WTC11 (cell line): ENCODE measurements at regions not wholly inside any gene's neighbourhood (a gene's known extent, or its start where the extent isn't known, plus 50 kb on each side); places are given as distances from the start of the nearest gene placed in this dataset.

Experiments
- CREB1 ChIP-seq: sonication (generic); formaldehyde crosslinking; IDR thresholded peaks from 2 replicates; pipeline ENCODE4 v1.8.0; 2023; ENCODE audit warnings: mild to moderate bottlenecking, missing genetic modification reagents
- CTCF ChIP-seq: fragments of 200-600 bp; IDR thresholded peaks from 2 replicates; pipeline ENCODE4 v1.8.0; 2022; ENCODE audit warnings: antibody characterized with exemption
- E2F5 ChIP-seq: sonication (generic); formaldehyde crosslinking; IDR thresholded peaks from 2 replicates; pipeline ENCODE4 v1.8.1; 2022; ENCODE audit warnings: mild to moderate bottlenecking, moderate library complexity, missing genetic modification reagents
- ELF4 ChIP-seq: sonication (generic); formaldehyde crosslinking; IDR thresholded peaks from 2 replicates; pipeline ENCODE4 v1.8.1; 2022; ENCODE audit warnings: low read depth, mild to moderate bottlenecking, moderate library complexity, missing genetic modification reagents
- ETV6 ChIP-seq: sonication (generic); formaldehyde crosslinking; IDR thresholded peaks from 2 replicates; pipeline ENCODE4 v1.8.1; 2022; ENCODE audit warnings: mild to moderate bottlenecking, missing genetic modification reagents
- FOXK1 ChIP-seq: sonication (generic); formaldehyde crosslinking; IDR thresholded peaks from 2 replicates; pipeline ENCODE4 v1.8.0; 2022; ENCODE audit warnings: mild to moderate bottlenecking, moderate library complexity, missing genetic modification reagents
- JAZF1 ChIP-seq: fragments of 250-450 bp; sonication (Bioruptor Pico); IDR thresholded peaks from 2 replicates; pipeline ENCODE4 v1.9.0; 2021; ENCODE audit warnings: moderate library complexity, mild to moderate bottlenecking, inconsistent platforms
- KAT7 ChIP-seq: sonication (generic); formaldehyde crosslinking; IDR thresholded peaks from 2 replicates; pipeline ENCODE4 v1.8.1; 2023; ENCODE audit warnings: missing genetic modification reagents, mild to moderate bottlenecking, borderline replicate concordance
- MLX ChIP-seq: sonication (generic); formaldehyde crosslinking; IDR thresholded peaks from 2 replicates; pipeline ENCODE4 v1.8.1; 2023; ENCODE audit warnings: mild to moderate bottlenecking, missing genetic modification reagents, moderate library complexity
- NR2C2 ChIP-seq: sonication (generic); formaldehyde crosslinking; IDR thresholded peaks from 2 replicates; pipeline ENCODE4 v1.8.0; 2022; ENCODE audit warnings: mild to moderate bottlenecking, missing genetic modification reagents
- TEAD1 ChIP-seq: sonication (generic); formaldehyde crosslinking; IDR thresholded peaks from 2 replicates; pipeline ENCODE4 v1.8.0; 2022; ENCODE audit warnings: mild to moderate bottlenecking, missing genetic modification reagents
- USF2 ChIP-seq: sonication (generic); formaldehyde crosslinking; IDR thresholded peaks from 2 replicates; pipeline ENCODE4 v1.8.1; 2023; ENCODE audit warnings: mild to moderate bottlenecking, missing genetic modification reagents, moderate library complexity
- ZNF121 ChIP-seq: sonication (generic); formaldehyde crosslinking; IDR thresholded peaks from 2 replicates; pipeline ENCODE4 v1.8.0; 2023; ENCODE audit warnings: missing genetic modification reagents
- ZNF219 ChIP-seq: sonication (generic); formaldehyde crosslinking; IDR thresholded peaks from 2 replicates; pipeline ENCODE4 v1.8.0; 2023; ENCODE audit warnings: missing genetic modification reagents, mild to moderate bottlenecking, borderline replicate concordance

- TF ChIP-seq CTCF (no peak), ZNF219 (CRISPR knock-in tag) (no peak), JAZF1 (CRISPR knock-in tag) (no peak), TEAD1 (CRISPR knock-in tag) (no peak), E2F5 (CRISPR knock-in tag) (no peak), ELF4 (CRISPR knock-in tag) (no peak), KAT7 (no peak), CREB1 (CRISPR knock-in tag) (no peak), ZNF121 (no peak), NR2C2 (CRISPR knock-in tag) (no peak), ETV6 (CRISPR knock-in tag) (no peak), MLX (no peak), FOXK1 (no peak), USF2 (CRISPR knock-in tag) (no peak)
Observed at GRCh38 chr4:122091836-122092405, 60.2 kb upstream of the BLTP1 start.
